HG02610 (cell line): ENCODE measurements at regions not wholly inside any gene's neighbourhood (a gene's known extent, or its start where the extent isn't known, plus 50 kb on each side); places are given as distances from the start of the nearest gene placed in this dataset.

Experiments used
- ATAC-seq: cut with Tn5 transposase; IDR thresholded peaks from one replicate; pipeline ENCODE4 v1.9.1; 2021; ENCODE audit warnings: mild to moderate bottlenecking, moderate library complexity; ENCODE audit not compliant: unreplicated experiment

- ATAC-seq: no peak
Measured at GRCh38 chr4:27181693-27182092, 321.1 kb downstream of the STIM2 start.

- ATAC-seq: no peak
Measured at GRCh38 chr4:27182211-27182610, 321.6 kb downstream of the STIM2 start.

- no peak for ATAC-seq
Measured at GRCh38 chr4:27184508-27185155, 324.0 kb downstream of the STIM2 start.

- no peak for ATAC-seq
Measured at GRCh38 chr4:27186710-27187109, 326.1 kb downstream of the STIM2 start.

- ATAC-seq: no peak
Measured at GRCh38 chr4:27187786-27188185, 327.1 kb downstream of the STIM2 start.

- ATAC-seq: no peak
Measured at GRCh38 chr4:27189683-27190082, 329.0 kb downstream of the STIM2 start.

- ATAC-seq: no peak
Measured at GRCh38 chr4:27191592-27191991, 331.0 kb downstream of the STIM2 start.

GRCh38 chr4:27194599-27195176 lies 334.0 kb downstream of the STIM2 start:
- ATAC-seq: no peak

GRCh38 chr4:27198246-27198645 lies 337.6 kb downstream of the STIM2 start:
- no peak for ATAC-seq

- ATAC-seq: no peak
Measured at GRCh38 chr4:27198971-27199370, 338.3 kb downstream of the STIM2 start.

GRCh38 chr4:27206009-27206408 lies 345.4 kb downstream of the STIM2 start:
- ATAC-seq: no peak

- ATAC-seq: no peak
Measured at GRCh38 chr4:27210956-27211355, 350.3 kb downstream of the STIM2 start.

GRCh38 chr4:27214010-27214409 lies 353.4 kb downstream of the STIM2 start:
- no peak for ATAC-seq

GRCh38 chr4:27215220-27215826 lies 354.7 kb downstream of the STIM2 start:
- ATAC-seq: no peak

- ATAC-seq: no peak
Measured at GRCh38 chr4:27217261-27217769, 356.7 kb downstream of the STIM2 start.

GRCh38 chr4:27218013-27218412 lies 357.4 kb downstream of the STIM2 start:
- no peak for ATAC-seq

- ATAC-seq: no peak
Measured at GRCh38 chr4:27223326-27223725, 362.7 kb downstream of the STIM2 start.

GRCh38 chr4:27233531-27233930 lies 372.9 kb downstream of the STIM2 start:
- no peak for ATAC-seq

GRCh38 chr4:27234306-27234899 lies 373.8 kb downstream of the STIM2 start:
- ATAC-seq: no peak

GRCh38 chr4:27239641-27240040 lies 379.0 kb downstream of the STIM2 start:
- no peak for ATAC-seq

GRCh38 chr4:27242217-27242616 lies 381.6 kb downstream of the STIM2 start:
- ATAC-seq: no peak

- ATAC-seq: no peak
Measured at GRCh38 chr4:27245216-27245615, 384.6 kb downstream of the STIM2 start.
